ENCODE measurements at regions not wholly inside any gene's neighbourhood (a gene's known extent, or its start where the extent isn't known, plus 50 kb on each side); places are given as distances from the start of the nearest gene placed in this dataset.

GRCh38 chr3:187497052-187497451 lies 128.9 kb downstream of the RTP4 start (continued):
- TF ChIP-seq CHD7 (IDR thresholded peaks at IDR 0.05; ENCODE audit: insufficient replicate concordance, low read length) = no peak
- no peak for TF ChIP-seq SP4 (IDR thresholded peaks at IDR 0.05; ENCODE audit: low read length)
- TF ChIP-seq NANOG (IDR thresholded peaks at IDR 0.05; ENCODE audit: insufficient read depth, low read depth, low read length, poor library complexity, severe bottlenecking) = no peak
- no peak for TF ChIP-seq EP300 (IDR thresholded peaks at IDR 0.05; ENCODE audit: borderline replicate concordance in 1 of 2, low read depth in 2 of 2, low read length in 2 of 2)
- TF ChIP-seq TAF1 (IDR thresholded peaks at IDR 0.05; ENCODE audit: low read depth, low read length) = no peak
- TF ChIP-seq ZNF274 (IDR thresholded peaks at IDR 0.05; ENCODE audit: borderline replicate concordance, extremely low read depth, low read length) = no peak
- no peak for TF ChIP-seq E2F6 (IDR thresholded peaks at IDR 0.05)

Measured in H1 (cell line).